NCI-H82 treated with DMSO at 0.1 percent for 48 hours (cell line): ENCODE measurements at regions not wholly inside any gene's neighbourhood (a gene's known extent, or its start where the extent isn't known, plus 50 kb on each side); places are given as distances from the start of the nearest gene placed in this dataset.

Source experiments
- DNase-seq: peaks from one replicate; lab custom pipeline; 2025; ENCODE audit not compliant: unreplicated experiment; lab: John Stamatoyannopoulos, UW

GRCh38 chr4:100086766-100087431 lies 103.4 kb downstream of the DDIT4L start:
- DNase-seq, result no peak

GRCh38 chr4:100084892-100085291 lies 105.4 kb downstream of the DDIT4L start:
- no peak for DNase-seq

GRCh38 chr4:100083289-100083688 lies 107.0 kb downstream of the DDIT4L start:
- no peak for DNase-seq

- DNase-seq, result no peak
These were observed 107.4 kb downstream of the DDIT4L start for GRCh38 chr4:100082852-100083251.

GRCh38 chr4:100081491-100081890 lies 108.8 kb downstream of the DDIT4L start:
- no peak for DNase-seq

- DNase-seq, result no peak
These were observed 111.0 kb downstream of the DDIT4L start for GRCh38 chr4:100079264-100079663.

GRCh38 chr4:100076753-100077152 lies 113.5 kb downstream of the DDIT4L start:
- no peak for DNase-seq

- DNase-seq, result no peak
These were observed 114.6 kb downstream of the DDIT4L start for GRCh38 chr4:100075486-100076270.

- DNase-seq, result no peak
These were observed 115.2 kb downstream of the DDIT4L start for GRCh38 chr4:100075056-100075455.

GRCh38 chr4:100071506-100071905 lies 118.8 kb downstream of the DDIT4L start:
- no peak for DNase-seq

GRCh38 chr4:100070868-100071267 lies 119.4 kb downstream of the DDIT4L start:
- DNase-seq, result no peak

- no peak for DNase-seq
These were observed 119.1 kb upstream of the H2AZ1 start for GRCh38 chr4:100069207-100069606.

GRCh38 chr4:100067255-100067654 lies 117.2 kb upstream of the H2AZ1 start:
- no peak for DNase-seq

- DNase-seq, result no peak
These were observed 113.3 kb upstream of the H2AZ1 start for GRCh38 chr4:100063355-100063754.

GRCh38 chr4:100062921-100063320 lies 112.8 kb upstream of the H2AZ1 start:
- no peak for DNase-seq

- no peak for DNase-seq
These were observed 111.8 kb upstream of the H2AZ1 start for GRCh38 chr4:100061835-100062234.

GRCh38 chr4:100060765-100061416 lies 110.8 kb upstream of the H2AZ1 start:
- no peak for DNase-seq

- DNase-seq, result no peak
These were observed 109.4 kb upstream of the H2AZ1 start for GRCh38 chr4:100059467-100059866.

- DNase-seq, result no peak
These were observed 106.6 kb upstream of the H2AZ1 start for GRCh38 chr4:100056701-100057100.

GRCh38 chr4:100054071-100054470 lies 104.0 kb upstream of the H2AZ1 start:
- no peak for DNase-seq

- DNase-seq, result no peak
These were observed 99.8 kb upstream of the H2AZ1 start for GRCh38 chr4:100049872-100050271.

- no peak for DNase-seq
These were observed 92.6 kb upstream of the H2AZ1 start for GRCh38 chr4:100042711-100043110.
